GM18499 (cell line): ENCODE measurements at regions not wholly inside any gene's neighbourhood (a gene's known extent, or its start where the extent isn't known, plus 50 kb on each side); places are given as distances from the start of the nearest gene placed in this dataset.

Source experiments
- ATAC-seq: cut with Tn5 transposase; IDR thresholded peaks from one replicate; pipeline ENCODE4 v1.9.1; 2021; ENCODE audit warnings: moderate number of reproducible peaks; ENCODE audit not compliant: insufficient read depth, unreplicated experiment

- no peak for ATAC-seq
These were observed 170.5 kb downstream of the VEGFA start for GRCh38 chr6:43940393-43941087.

GRCh38 chr6:43940071-43940392 lies 170.0 kb downstream of the VEGFA start:
- ATAC-seq: no peak

- no peak for ATAC-seq
These were observed 169.5 kb downstream of the VEGFA start for GRCh38 chr6:43939281-43940070.

- no peak for ATAC-seq
These were observed 168.4 kb downstream of the VEGFA start for GRCh38 chr6:43938178-43939105.

GRCh38 chr6:43937236-43938177 lies 167.5 kb downstream of the VEGFA start:
- ATAC-seq: no peak

- no peak for ATAC-seq
These were observed 166.5 kb downstream of the VEGFA start for GRCh38 chr6:43936476-43936875.

DNA sequence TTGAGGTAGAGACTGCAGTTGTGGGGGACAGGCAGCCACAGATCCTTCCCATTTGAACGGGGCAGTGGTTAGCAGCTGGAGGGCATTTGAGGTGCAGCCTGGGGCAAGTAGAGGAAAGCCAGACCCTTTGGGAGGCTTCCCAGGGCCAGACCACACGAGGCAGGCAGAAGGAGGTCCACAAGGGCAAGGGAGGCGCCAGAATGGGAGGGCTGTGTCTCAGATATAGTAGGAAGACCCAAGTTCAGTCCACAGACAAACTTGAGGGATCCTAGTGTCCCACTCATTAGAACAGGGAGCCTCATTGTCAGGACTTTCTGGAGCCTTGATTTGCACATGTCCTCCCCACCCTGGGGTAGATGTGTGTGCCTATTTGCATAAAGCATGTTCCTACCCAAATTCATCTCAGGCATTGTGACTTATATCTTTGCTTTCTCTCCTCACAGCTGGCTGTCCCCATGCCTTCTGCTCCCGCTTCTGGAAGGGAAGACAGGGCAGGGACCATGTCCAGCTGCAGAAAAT lies 166.0 kb downstream of the VEGFA start:
- no peak for ATAC-seq

DNA sequence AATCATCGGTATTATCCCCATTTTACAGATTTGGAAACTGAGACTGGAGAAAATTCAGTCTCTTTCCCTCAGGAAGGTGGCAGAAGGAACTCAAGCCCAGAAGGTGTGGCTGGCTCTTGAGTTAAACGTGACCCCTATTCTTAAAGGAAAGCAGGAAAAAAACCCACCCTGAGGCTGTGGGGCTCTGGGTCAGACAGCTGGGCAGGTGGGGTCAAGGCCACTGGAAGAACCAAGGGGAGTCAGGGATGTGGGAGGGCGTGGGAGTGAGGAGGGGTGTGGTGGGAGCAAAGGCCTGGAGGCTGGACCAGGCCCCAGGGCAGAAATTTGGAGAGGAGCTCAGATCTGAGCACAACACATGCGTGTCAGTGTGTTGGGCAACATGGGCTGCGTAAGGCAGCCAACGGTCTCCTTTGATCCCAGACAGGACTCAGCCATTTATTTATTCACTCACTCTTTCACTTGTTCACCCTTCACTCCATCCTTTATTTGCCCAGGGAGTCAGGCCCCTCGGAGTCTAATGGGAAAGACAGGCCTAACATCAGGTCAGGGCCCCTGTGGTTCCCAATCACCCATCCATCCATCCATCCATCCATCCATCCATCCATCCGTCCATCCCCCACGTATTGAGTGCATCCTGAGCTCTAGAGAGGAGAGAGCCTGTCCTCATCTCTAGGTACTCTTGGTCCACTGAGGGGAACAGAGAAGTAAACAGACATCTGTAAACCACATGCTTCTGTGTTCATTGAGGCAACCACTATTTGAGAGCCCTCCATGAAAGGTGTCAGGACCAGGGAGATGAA lies 165.0 kb downstream of the VEGFA start:
- ATAC-seq: no peak

DNA sequence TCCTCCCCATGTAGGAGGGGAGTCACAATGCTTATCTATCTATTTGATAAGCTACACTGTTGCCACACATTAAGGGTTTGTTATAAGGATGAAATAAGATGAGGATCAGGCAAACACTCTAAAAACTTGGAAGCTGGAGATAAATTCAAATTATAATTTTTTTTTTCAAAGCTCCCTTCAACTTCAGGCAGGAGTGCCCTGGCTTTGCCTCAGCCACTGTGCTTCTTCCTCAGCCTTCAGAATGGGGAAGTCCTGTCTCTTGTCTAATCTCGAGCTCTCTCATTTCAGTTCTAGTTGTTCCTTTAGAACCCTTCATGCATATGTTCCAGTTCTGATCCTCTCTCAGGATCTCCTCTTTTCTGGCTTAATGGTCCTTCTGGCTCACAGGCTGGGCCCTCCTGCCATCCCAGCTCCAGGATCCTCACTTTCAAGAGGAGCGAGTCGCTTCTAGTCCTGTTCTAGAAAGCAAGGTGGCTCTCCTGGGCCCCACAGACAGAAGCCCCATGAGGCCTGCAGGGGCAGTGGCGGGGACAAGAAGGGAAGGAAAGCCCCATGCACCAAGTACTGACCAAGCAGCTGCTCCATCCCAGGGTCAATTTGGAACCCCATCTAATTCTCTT lies 164.3 kb downstream of the VEGFA start:
- no peak for ATAC-seq

GRCh38 chr6:43933148-43933885 lies 163.3 kb downstream of the VEGFA start:
- no peak for ATAC-seq

DNA sequence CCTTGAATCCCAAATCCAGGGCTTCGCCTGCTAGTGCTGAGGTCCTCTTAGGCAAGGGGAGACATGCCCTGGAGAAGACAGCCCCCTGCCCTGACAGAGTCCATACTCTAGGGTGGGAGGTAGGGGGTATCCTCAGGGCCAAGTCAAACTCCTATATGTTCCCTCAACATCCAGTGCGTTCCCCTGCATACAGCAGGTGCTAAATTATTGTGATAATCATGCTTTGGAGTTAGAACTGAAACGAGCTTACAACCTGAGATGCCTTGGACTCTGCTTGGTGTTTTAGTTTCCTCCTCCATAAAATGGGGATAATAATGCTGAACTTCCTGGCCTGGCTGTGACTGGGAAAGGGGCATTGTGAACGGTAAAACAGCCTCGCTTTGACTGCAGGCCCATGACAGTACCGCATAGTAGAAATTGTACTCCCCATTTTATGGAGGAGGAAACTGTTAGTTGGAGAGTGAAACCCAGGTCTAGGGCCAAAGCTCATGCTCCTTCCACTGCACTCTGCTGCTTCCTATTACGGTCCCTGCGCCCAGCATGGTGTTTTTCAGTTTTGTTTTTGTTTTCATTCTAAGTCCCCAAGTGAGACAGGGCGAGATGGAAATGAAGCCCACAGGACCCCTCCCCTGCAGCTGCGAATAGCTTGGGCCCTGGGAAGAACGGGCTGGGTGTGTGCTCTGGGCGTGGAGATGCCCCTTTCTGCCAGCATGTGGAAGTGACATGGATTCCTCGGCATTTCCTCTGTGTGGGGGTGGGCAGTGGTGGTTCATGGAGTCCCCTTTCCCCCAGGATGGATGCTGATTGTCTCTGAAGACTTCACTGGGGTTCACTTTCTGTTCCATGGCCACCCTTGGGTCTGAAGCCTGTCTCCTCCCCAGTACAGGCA lies 162.5 kb downstream of the VEGFA start:
- no peak for ATAC-seq

DNA sequence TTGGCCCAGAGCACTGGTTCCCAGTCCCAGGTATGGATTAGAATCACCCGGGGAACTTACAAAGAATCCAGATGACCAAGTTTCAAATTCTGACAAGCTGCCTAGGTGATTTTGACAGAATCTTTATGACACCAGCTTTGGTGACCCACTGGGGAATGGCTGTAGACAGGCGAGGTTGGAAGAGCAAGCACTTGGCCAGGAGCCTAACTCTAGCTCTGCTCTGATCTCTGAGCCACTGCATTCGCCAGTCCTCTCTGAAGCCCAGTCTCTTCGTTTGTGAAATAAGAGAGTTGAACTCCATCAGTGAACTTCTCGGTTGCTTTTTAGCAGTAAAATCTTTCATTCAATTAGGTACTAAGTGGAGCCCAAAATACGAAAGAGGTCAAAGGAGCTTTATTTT lies 161.2 kb downstream of the VEGFA start:
- ATAC-seq: no peak

- no peak for ATAC-seq
These were observed 160.6 kb downstream of the VEGFA start for GRCh38 chr6:43930440-43931154.

GRCh38 chr6:43929511-43929910 lies 159.5 kb downstream of the VEGFA start:
- ATAC-seq: no peak

DNA sequence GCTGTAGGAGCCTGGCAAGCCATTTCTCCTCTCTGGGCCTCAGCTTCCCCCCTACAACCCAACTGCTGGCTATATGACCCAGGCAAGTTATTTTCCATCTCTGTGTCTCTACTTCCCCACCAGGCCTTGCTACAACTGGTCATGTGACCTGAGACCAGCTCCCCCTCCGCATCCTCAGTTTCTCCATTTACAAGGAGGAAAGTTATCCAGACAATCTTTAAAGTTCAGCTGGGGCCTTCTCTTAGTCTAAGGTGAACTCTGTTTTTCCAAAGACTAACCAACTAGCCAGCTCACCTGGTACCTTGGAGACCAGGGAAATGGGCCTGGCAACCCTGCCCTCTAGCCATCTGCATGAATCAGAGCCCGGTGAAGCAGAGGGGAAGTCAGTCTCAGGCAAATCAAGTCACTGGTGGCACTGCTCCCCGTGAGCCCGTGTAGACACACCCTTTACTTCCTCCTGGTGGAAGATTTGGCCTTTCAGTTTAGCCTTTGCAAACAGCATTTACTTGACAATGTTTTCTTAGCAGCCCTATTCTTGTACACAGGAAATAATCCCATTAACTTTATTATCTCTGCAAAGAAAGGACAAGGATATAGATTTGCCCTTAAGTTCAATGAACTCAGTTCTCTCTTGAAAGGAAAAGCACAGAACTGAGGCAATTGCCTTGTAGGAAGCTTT lies 157.7 kb downstream of the VEGFA start:
- no peak for ATAC-seq
